NCI-H526 (cell line): ENCODE measurements at regions not wholly inside any gene's neighbourhood (a gene's known extent, or its start where the extent isn't known, plus 50 kb on each side); places are given as distances from the start of the nearest gene placed in this dataset.

Experiments
- DNase-seq, 2 experiments: peaks; one replicate each; lab custom pipeline; 2025; lab: John Stamatoyannopoulos, UW

DNA sequence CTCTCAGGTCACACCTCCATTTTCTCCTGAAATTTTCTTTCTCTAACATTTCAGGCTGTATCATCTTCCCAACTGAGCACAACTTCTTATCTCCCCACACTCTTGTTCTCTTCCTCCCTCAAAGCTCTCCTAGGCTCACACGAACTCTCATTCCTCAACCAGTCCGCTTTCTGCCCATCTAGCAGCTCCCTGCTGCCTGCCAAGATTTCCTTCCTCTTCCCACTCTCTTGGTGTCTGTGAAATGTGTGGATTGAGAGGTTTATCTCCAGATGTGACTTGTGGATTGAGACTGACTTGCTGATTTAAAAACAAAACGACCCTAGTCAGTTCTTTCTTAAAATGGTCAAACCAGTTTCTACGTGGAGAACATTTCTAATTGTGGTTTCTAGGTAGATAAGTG, 106.3 kb downstream of the MTNR1B start:
- DNase-seq = no peak

DNA sequence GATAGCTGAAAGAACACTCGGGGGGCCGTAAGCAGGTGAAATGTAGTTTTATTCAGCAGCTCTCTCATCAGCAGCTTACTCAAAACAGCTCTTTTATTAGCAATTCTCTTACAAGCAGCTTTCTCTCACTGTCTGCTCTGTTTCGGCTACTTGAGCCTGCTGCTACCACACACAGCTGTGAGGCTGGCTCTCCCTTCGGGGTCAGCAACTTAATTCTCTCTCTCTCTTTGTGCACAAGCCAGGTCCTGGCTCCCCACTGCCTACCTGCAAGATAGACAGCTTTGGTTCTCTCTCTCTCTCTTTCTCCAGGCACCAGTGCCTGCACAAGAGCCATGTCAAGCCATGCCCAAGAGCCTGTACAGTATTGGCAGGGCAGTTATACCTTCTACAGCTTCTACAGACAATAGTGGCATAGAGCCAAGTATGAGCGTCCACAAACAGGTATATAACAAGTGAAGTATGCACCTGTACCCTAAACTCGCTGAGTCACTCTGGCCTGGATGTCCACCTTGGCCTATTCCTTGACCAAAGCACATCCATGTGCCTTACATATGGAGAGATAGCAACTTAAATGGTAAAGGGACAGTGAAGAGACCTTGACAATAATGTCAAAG, 110.8 kb downstream of the MTNR1B start:
- no peak for DNase-seq

GRCh38 chr11:93081694-93082093, 112.2 kb downstream of the MTNR1B start:
- no peak for DNase-seq

- DNase-seq = no peak
Measured at GRCh38 chr11:93082900-93083299, 113.4 kb downstream of the MTNR1B start.

DNA sequence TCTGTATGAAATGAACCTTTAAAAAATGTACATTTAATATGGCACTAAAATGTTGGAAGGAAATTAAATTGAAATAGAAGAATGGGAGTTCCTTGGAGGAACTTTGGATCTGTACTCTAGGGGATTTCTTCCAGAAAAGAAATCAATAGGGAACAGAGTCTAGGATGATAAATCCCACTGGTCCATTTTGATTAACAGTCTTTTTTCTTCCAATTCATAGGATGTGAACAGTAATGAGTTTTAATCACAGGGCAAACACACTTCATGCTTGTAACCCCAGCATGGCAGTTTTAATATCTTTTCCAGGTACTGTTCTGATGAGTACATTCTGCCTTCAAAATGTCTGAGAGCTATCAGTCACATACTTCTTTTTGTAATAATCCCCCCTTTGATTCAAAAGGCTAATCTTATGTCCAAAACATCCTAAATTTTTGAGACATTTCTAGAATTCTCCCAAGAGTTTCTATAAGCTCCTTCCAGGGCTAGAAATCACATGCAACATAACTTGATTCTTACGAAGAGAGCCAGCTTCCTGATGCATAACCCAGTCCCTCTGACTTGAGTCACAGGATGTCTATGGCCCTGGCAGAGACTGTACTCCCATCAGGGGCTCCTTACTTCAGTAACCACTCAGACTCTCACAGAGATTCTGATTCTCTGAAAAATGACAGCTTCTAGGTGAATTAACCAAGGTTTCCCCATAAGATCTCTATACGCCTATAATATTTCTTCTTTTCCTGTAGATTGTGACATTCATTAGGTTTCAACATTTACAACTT, 112.9 kb downstream of the SLC36A4 start:
- no peak for DNase-seq

GRCh38 chr11:93089474-93090102, 108.2 kb downstream of the SLC36A4 start:
- DNase-seq = peak; percentile 44 to 79
